IPS DF 6.9 (cell line): ENCODE measurements at regions not wholly inside any gene's neighbourhood (a gene's known extent, or its start where the extent isn't known, plus 50 kb on each side); places are given as distances from the start of the nearest gene placed in this dataset.

Experiments used
- DNase-seq: peaks from one replicate; pipeline ENCODE4 v3.0.0-alpha.2; 2013; ENCODE audit warnings: low read depth, low spot score
- H3K27ac ChIP-seq: one replicate; pipeline ENCODE4 v1.5.1; 2013; ENCODE audit warnings: low read length, control low read depth
- H3K27me3 ChIP-seq: 2 replicates; pipeline ENCODE4 v1.6.1; 2013; ENCODE audit warnings: mild to moderate bottlenecking, low read length; ENCODE audit not compliant: control insufficient read depth, insufficient read depth
- H3K36me3 ChIP-seq: 2 replicates; pipeline ENCODE4 v1.6.1; 2013; ENCODE audit warnings: low read length; ENCODE audit not compliant: control insufficient read depth, insufficient read depth
- H3K4me1 ChIP-seq: 2 replicates; pipeline ENCODE4 v1.6.1; 2013; ENCODE audit warnings: low read length; ENCODE audit not compliant: control insufficient read depth, insufficient read depth
- H3K4me3 ChIP-seq: 2 replicates; pipeline ENCODE4 v1.5.1; 2013; ENCODE audit warnings: mild to moderate bottlenecking, low read length
- H3K9me3 ChIP-seq: 2 replicates; pipeline ENCODE4 v1.6.1; 2013; ENCODE audit warnings: low read length, inconsistent platforms; ENCODE audit not compliant: control insufficient read depth, insufficient read depth
- WGBS: extraction: QIAGEN DNeasy Blood & Tissue Kit; methylation state at CpG from one replicate; pipeline ENCODE4 v1.1.7; 2013; ENCODE audit warnings: mixed read lengths, missing lambda C conversion rate; ENCODE audit not compliant: insufficient read length, insufficient coverage; 5-methylcytosine and 5-hydroxymethylcytosine counted together

GRCh38 chr13:88424463-88424862 is 753.3 kb downstream of the SLITRK5 start:
- Histone ChIP-seq H3K4me3 (no peak overlapping the region), H3K4me1 (no peaks in the 10 kb centered on the region), H3K36me3 (no peaks in the 10 kb centered on the region), H3K27ac (no peak overlapping the region), H3K27me3 (no peaks in the 10 kb centered on the region), H3K9me3 (no peaks in the 10 kb centered on the region)
- DNase-seq, result no peak

GRCh38 chr13:88426661-88427060 is 755.5 kb downstream of the SLITRK5 start:
- Histone ChIP-seq H3K4me3 (no peak overlapping the region), H3K4me1 (no peaks in the 10 kb centered on the region), H3K9me3 (no peaks in the 10 kb centered on the region), H3K27me3 (no peaks in the 10 kb centered on the region), H3K36me3 (no peaks in the 10 kb centered on the region), H3K27ac (no peak overlapping the region)
- DNase-seq, result no peak

DNA sequence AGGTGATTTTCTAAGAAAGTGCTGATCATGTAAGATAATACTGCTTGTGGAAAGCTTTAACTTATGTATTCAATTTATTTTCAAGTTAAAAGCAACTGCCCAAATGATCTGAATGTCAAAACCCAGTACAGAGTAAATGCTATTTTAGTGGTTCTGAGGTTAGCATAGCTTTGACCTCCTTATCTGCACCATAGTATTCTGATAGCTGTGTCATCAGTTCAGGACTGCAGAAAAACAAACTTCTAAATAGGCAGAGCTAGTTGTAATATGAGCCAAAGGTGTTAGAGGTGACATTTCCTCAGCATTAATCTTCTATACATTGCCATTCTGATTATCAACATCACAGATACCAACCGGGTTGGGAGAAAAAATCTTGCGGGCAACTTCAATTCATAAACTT is 758.7 kb downstream of the SLITRK5 start:
- no peaks in the 10 kb centered on the region for H3K9me3 ChIP-seq
- DNase-seq, result no peak
- no peak overlapping the region for H3K27ac ChIP-seq
- no peaks in the 10 kb centered on the region for H3K4me1 ChIP-seq
- WGBS, result no CpG with 5 or more reads among the region's 2 CpGs
- H3K27me3 ChIP-seq, result no peaks in the 10 kb centered on the region
- no peaks in the 10 kb centered on the region for H3K36me3 ChIP-seq
- H3K4me3 ChIP-seq, result no peak overlapping the region

GRCh38 chr13:88434953-88435352 is 763.8 kb downstream of the SLITRK5 start:
- Histone ChIP-seq H3K4me3 (no peak overlapping the region), H3K9me3 (no peaks in the 10 kb centered on the region), H3K36me3 (no peaks in the 10 kb centered on the region), H3K27me3 (no peaks in the 10 kb centered on the region), H3K4me1 (no peaks in the 10 kb centered on the region), H3K27ac (no peak overlapping the region)
- no peak for DNase-seq
- WGBS, result no CpG with 5 or more reads among the region's 6 CpGs

- no CpG with 5 or more reads among the region's 1 CpG for WGBS
- Histone ChIP-seq H3K9me3 (no peaks in the 10 kb centered on the region), H3K36me3 (no peaks in the 10 kb centered on the region), H3K27ac (no peak overlapping the region), H3K27me3 (no peaks in the 10 kb centered on the region), H3K4me1 (no peaks in the 10 kb centered on the region), H3K4me3 (no peak overlapping the region)
- DNase-seq, result no peak
Measured at GRCh38 chr13:88436974-88437373, 765.8 kb downstream of the SLITRK5 start.

GRCh38 chr13:88450515-88450914 is 779.3 kb downstream of the SLITRK5 start:
- DNase-seq, result no peak
- Histone ChIP-seq H3K27me3 (no peaks in the 10 kb centered on the region), H3K27ac (no peak overlapping the region), H3K36me3 (no peaks in the 10 kb centered on the region), H3K4me3 (no peak overlapping the region), H3K9me3 (no peaks in the 10 kb centered on the region), H3K4me1 (no peaks in the 10 kb centered on the region)
- WGBS, result no CpG with 5 or more reads among the region's 2 CpGs

GRCh38 chr13:88456151-88456550 is 785.0 kb downstream of the SLITRK5 start:
- no CpG with 5 or more reads among the region's 3 CpGs for WGBS
- Histone ChIP-seq H3K27me3 (no peaks in the 10 kb centered on the region), H3K27ac (no peak overlapping the region), H3K4me1 (no peaks in the 10 kb centered on the region), H3K36me3 (no peaks in the 10 kb centered on the region), H3K4me3 (no peak overlapping the region), H3K9me3 (no peaks in the 10 kb centered on the region)
- DNase-seq, result no peak

- H3K36me3 ChIP-seq, result no peaks in the 10 kb centered on the region
- no peaks in the 10 kb centered on the region for H3K9me3 ChIP-seq
- H3K4me3 ChIP-seq, result no peak overlapping the region
- no peak for DNase-seq
- no peaks in the 10 kb centered on the region for H3K27me3 ChIP-seq
- no peak overlapping the region for H3K27ac ChIP-seq
- H3K4me1 ChIP-seq, result no peaks in the 10 kb centered on the region; the same call in 1 of the 2 replicates
Measured at GRCh38 chr13:88459331-88459730, 788.2 kb downstream of the SLITRK5 start.

DNA sequence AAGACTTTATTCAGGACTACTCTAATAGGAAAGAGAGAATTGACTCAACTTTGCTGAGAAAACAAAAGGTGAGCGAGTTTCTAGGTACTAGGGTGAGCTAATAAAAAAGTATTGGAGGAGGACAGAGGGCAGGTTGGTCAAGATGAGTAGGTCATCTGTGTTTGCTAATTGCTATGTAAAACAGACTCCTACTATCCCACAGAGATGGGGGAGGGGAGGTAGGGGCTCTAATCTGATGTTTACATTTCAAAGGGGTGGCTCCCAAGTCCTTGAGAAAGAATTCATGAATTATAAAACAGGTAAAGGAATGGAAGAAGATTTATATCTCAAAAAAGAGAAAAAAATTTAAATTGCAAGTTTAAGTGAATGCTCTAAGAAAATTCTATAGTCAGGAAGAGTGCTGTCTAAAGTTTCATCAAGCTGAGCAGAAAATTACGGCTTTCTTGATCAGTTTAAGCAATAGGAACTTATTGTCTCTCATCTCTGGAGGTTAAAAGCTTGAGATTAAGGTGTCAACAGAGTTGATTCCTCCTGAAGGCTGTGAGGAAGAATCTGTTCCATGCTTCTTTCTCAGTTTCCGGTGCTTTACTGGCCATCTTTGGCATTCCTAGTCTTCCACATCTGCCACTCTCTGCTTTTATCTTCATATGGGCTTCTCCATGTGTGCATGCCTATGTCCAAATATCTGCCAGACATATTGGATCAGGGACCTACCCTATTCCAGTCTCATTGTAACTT is 790.3 kb downstream of the SLITRK5 start:
- Histone ChIP-seq H3K9me3 (no peaks in the 10 kb centered on the region), H3K27me3 (no peaks in the 10 kb centered on the region), H3K4me3 (no peak overlapping the region), H3K27ac (no peak overlapping the region), H3K36me3 (no peaks in the 10 kb centered on the region), H3K4me1 (no peaks in the 10 kb centered on the region; the same call in 1 of the 2 replicates)
- DNase-seq, result peak; percentile 68
- no CpG with 5 or more reads among the region's 3 CpGs for WGBS

DNA sequence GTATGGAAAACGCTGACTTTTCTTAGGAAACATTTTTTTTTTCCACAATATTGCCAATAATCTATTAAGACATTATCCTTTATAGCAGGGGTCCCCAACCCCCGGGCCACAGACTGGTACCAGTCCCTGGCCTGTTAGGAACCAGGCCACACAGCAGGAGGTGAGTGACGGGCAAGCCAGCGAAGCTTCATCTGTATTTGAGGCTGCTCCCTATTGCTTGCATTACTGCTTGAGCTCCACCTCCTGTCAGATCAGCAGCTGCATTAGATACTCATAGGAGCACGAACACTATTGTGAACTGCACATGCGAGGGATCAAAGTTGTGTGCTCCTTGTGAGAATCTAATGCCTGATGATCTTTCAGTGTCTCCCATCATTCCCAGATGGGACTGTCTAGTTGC is 793.7 kb downstream of the SLITRK5 start:
- H3K9me3 ChIP-seq, result no peaks in the 10 kb centered on the region
- H3K4me1 ChIP-seq, result no peaks in the 10 kb centered on the region; the same call in 1 of the 2 replicates
- no peaks in the 10 kb centered on the region for H3K27me3 ChIP-seq
- H3K4me3 ChIP-seq, result no peak overlapping the region
- WGBS, result no CpG with 5 or more reads among the region's 6 CpGs
- no peak overlapping the region for H3K27ac ChIP-seq
- DNase-seq, result no peak
- no peaks in the 10 kb centered on the region for H3K36me3 ChIP-seq

DNA sequence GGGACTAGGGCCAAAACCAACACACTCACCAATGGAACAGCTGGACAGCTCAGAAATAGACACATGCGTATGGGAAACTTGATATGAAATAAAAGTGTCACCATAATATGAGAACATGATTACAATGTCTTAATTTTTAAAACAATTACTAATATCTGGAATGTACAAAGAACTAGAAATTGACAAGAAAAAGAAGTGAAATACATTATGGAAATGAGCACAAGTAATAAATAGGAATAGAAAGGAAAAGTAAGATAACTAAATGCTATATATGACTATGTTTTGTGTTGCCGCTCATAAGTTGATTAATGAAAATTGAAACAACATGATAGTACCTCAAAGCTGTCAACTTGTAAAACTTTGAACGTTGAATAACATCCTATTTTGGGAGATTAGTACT is 801.1 kb downstream of the SLITRK5 start:
- no peak for DNase-seq
- WGBS, result no CpG with 5 or more reads among the region's 3 CpGs
- Histone ChIP-seq H3K4me1 (no peaks in the 10 kb centered on the region), H3K27me3 (no peaks in the 10 kb centered on the region), H3K36me3 (no peaks in the 10 kb centered on the region), H3K9me3 (no peaks in the 10 kb centered on the region), H3K4me3 (no peak overlapping the region), H3K27ac (no peak overlapping the region)
